D721Med (cell line): ENCODE measurements at regions not wholly inside any gene's neighbourhood (a gene's known extent, or its start where the extent isn't known, plus 50 kb on each side); places are given as distances from the start of the nearest gene placed in this dataset.

Source experiments
- DNase-seq: peaks from one replicate; pipeline ENCODE4 v3.0.0; 2011; ENCODE audit warnings: low spot score; ENCODE audit not compliant: insufficient read length
- FAIRE-seq: peaks from 2 replicates; lab custom pipeline; 2011; peaks lifted over from hg19 to GRCh38; lab: Jason Lieb, UNC
- CTCF ChIP-seq: IDR thresholded peaks from 2 replicates; pipeline ENCODE4 v1.5.1; 2012; ENCODE audit warnings: mild to moderate bottlenecking, control low read depth; ENCODE audit not compliant: insufficient read depth; ENCODE audit errors: missing control alignments

- DNase-seq (no peak), FAIRE-seq (no peak)
- TF ChIP-seq CTCF = no peak
These were observed 308.7 kb downstream of the MED10 start for GRCh38 chr5:6069496-6070185.

- FAIRE-seq = no peak
- no peak for DNase-seq
- no peak for TF ChIP-seq CTCF
These were observed 312.3 kb downstream of the MED10 start for GRCh38 chr5:6066016-6066415.

GRCh38 chr5:6059137-6059800 is 319.1 kb downstream of the MED10 start:
- FAIRE-seq (no peak), DNase-seq (no peak)
- no peak for TF ChIP-seq CTCF

- FAIRE-seq = no peak
- no peak for DNase-seq
- TF ChIP-seq CTCF = no peak
These were observed 320.2 kb downstream of the MED10 start for GRCh38 chr5:6058055-6058715.

GRCh38 chr5:6056280-6056679 is 322.1 kb downstream of the MED10 start:
- no peak for FAIRE-seq
- DNase-seq = no peak
- TF ChIP-seq CTCF = no peak

GRCh38 chr5:6049662-6050061 is 328.7 kb downstream of the MED10 start:
- FAIRE-seq (no peak), DNase-seq (no peak)
- no peak for TF ChIP-seq CTCF

GRCh38 chr5:6048746-6049145 is 329.6 kb downstream of the MED10 start:
- FAIRE-seq = no peak
- TF ChIP-seq CTCF = no peak
- DNase-seq = no peak
